GM23338 (cell line): ENCODE measurements at regions not wholly inside any gene's neighbourhood (a gene's known extent, or its start where the extent isn't known, plus 50 kb on each side); places are given as distances from the start of the nearest gene placed in this dataset.

Source experiments
- ATAC-seq: fragments of 200-7000 bp; cut with Tn5 transposase; 3 replicates; pipeline ENCODE4 v1.9.1; 2020
- DNase-seq: peaks from one replicate; pipeline ENCODE4 v3.0.0-alpha.2; 2015; ENCODE audit warnings: low spot score
- H2AFZ ChIP-seq: fragments of 200-600 bp; sonication (generic); 2 replicates; pipeline ENCODE4 v1.8.0; 2016; ENCODE audit warnings: antibody characterized with exemption, mild to moderate bottlenecking, moderate library complexity
- H3F3A ChIP-seq: fragments of 200-600 bp; sonication (generic); replicated peaks from 2 replicates; pipeline ENCODE4 v1.8.0; 2017; ENCODE audit warnings: antibody characterized with exemption, mixed run types, low read depth
- H3K27ac ChIP-seq: fragments of 200-600 bp; sonication (generic); 2 replicates; pipeline ENCODE4 v1.6.1; 2016; ENCODE audit warnings: low read depth
- H3K27me3 ChIP-seq: fragments of 200-600 bp; sonication (generic); 2 replicates; pipeline ENCODE4 v1.8.0; 2016; ENCODE audit warnings: mild to moderate bottlenecking, mixed run types, moderate library complexity; ENCODE audit not compliant: insufficient read depth
- H3K36me3 ChIP-seq: fragments of 200-600 bp; sonication (generic); 2 replicates; pipeline ENCODE4 v1.8.0; 2016; ENCODE audit warnings: mild to moderate bottlenecking; ENCODE audit not compliant: insufficient read depth
- H3K4me1 ChIP-seq: fragments of 200-600 bp; sonication (generic); 2 replicates; pipeline ENCODE4 v1.8.0; 2016; ENCODE audit warnings: mild to moderate bottlenecking, moderate library complexity; ENCODE audit not compliant: insufficient read depth
- H3K4me2 ChIP-seq: fragments of 200-600 bp; sonication (generic); 2 replicates; pipeline ENCODE4 v1.7.1; 2017; ENCODE audit warnings: mixed run types
- H3K4me3 ChIP-seq: fragments of 200-600 bp; sonication (generic); 2 replicates; pipeline ENCODE4 v1.6.1; 2016; ENCODE audit warnings: mixed run types
- H3K79me2 ChIP-seq: fragments of 200-600 bp; sonication (generic); replicated peaks from 2 replicates; pipeline ENCODE4 v1.8.0; 2017; ENCODE audit warnings: mild to moderate bottlenecking; ENCODE audit not compliant: insufficient read depth
- H3K9me2 ChIP-seq: fragments of 200-600 bp; sonication (generic); 2 replicates; pipeline ENCODE4 v1.8.0; 2017; ENCODE audit not compliant: insufficient read depth
- H4K20me1 ChIP-seq: fragments of 200-600 bp; sonication (generic); replicated peaks from 2 replicates; pipeline ENCODE4 v1.8.0; 2017; ENCODE audit warnings: mild to moderate bottlenecking; ENCODE audit not compliant: insufficient read depth
- H3K27ac Mint-ChIP-seq: 2 replicates; pipeline ENCODE4 v1.8.0; 2020; ENCODE audit warnings: inconsistent platforms, mild to moderate bottlenecking, moderate library complexity, mixed read lengths
- H3K27me3 Mint-ChIP-seq: 3 replicates; pipeline ENCODE4 v1.8.0; 2022; ENCODE audit warnings: low read depth, mild to moderate bottlenecking, moderate library complexity, mixed read lengths, inconsistent platforms; ENCODE audit not compliant: insufficient read depth, poor library complexity
- H3K36me3 Mint-ChIP-seq: 3 replicates; pipeline ENCODE4 v1.8.0; 2021; ENCODE audit warnings: low read depth, mild to moderate bottlenecking, inconsistent platforms, moderate library complexity, mixed read lengths
- H3K4me1 Mint-ChIP-seq: 3 replicates; pipeline ENCODE4 v1.8.0; 2020; ENCODE audit warnings: mild to moderate bottlenecking, inconsistent platforms, mixed read lengths
- H3K4me3 Mint-ChIP-seq: 3 replicates; pipeline ENCODE4 v1.8.0; 2021; ENCODE audit warnings: moderate library complexity, mild to moderate bottlenecking, inconsistent platforms, mixed read lengths
- H3K9me3 Mint-ChIP-seq: 3 replicates; pipeline ENCODE4 v1.8.0; 2020; ENCODE audit warnings: moderate library complexity, mild to moderate bottlenecking, inconsistent platforms, mixed read lengths
- CREB1 ChIP-seq: fragments of 250-450 bp; sonication (Bioruptor Pico); IDR thresholded peaks from 2 replicates; pipeline ENCODE4 v1.5.0; 2020; ENCODE audit warnings: low read depth, mild to moderate bottlenecking, moderate library complexity
- EZH2 ChIP-seq: fragments of 200-600 bp; sonication (generic); IDR thresholded peaks from one replicate; pipeline ENCODE4 v1.8.0; 2017; ENCODE audit warnings: antibody characterized with exemption, mild to moderate bottlenecking, low read depth; ENCODE audit not compliant: unreplicated experiment
- EZH2phosphoT487 ChIP-seq: fragments of 200-600 bp; sonication (generic); IDR thresholded peaks from one replicate; pipeline ENCODE4 v1.8.1; 2018; ENCODE audit warnings: antibody characterized with exemption; ENCODE audit not compliant: unreplicated experiment
- JUNB ChIP-seq: IDR thresholded peaks from one replicate; pipeline ENCODE4 v1.6.1; 2016; ENCODE audit warnings: antibody characterized with exemption; ENCODE audit not compliant: unreplicated experiment
- NANOG ChIP-seq: IDR thresholded peaks from 2 replicates; pipeline ENCODE4 v1.6.1; 2016; ENCODE audit warnings: antibody characterized with exemption, borderline replicate concordance
- POLR2AphosphoS5 ChIP-seq: IDR thresholded peaks from 2 replicates; pipeline ENCODE4 v1.6.1; 2016; ENCODE audit warnings: antibody characterized with exemption, low read depth
- ZNF114 ChIP-seq: fragments of 250-450 bp; sonication (Bioruptor Pico); IDR thresholded peaks from 2 replicates; pipeline ENCODE4 v1.5.0; 2020; ENCODE audit warnings: mild to moderate bottlenecking, moderate library complexity
- ZNF462 ChIP-seq: fragments of 250-450 bp; sonication (Bioruptor Pico); IDR thresholded peaks from 2 replicates; pipeline ENCODE4 v1.5.0; 2020; ENCODE audit warnings: mild to moderate bottlenecking, moderate library complexity
- TF ChIP-seq, protein P1 (sequence below), 2 experiments: fragments of 200-600 bp in 1 of 2; sonication (generic) in 1 of 2; conservative IDR thresholded peaks; 2 replicates each; pipeline versions ENCODE4 v1.5.1 to v1.6.1; 2016 to 2017; ENCODE audit warnings: antibody characterized with exemption in 2 of 2, low read depth in 2 of 2, mild to moderate bottlenecking in 2 of 2, moderate library complexity in 1 of 2

- TF ChIP-seq EZH2phosphoT487: no peak
Observed at GRCh38 chr18:64254399-64255093, 105.7 kb upstream of the LINC00305 start (continued).

DNA sequence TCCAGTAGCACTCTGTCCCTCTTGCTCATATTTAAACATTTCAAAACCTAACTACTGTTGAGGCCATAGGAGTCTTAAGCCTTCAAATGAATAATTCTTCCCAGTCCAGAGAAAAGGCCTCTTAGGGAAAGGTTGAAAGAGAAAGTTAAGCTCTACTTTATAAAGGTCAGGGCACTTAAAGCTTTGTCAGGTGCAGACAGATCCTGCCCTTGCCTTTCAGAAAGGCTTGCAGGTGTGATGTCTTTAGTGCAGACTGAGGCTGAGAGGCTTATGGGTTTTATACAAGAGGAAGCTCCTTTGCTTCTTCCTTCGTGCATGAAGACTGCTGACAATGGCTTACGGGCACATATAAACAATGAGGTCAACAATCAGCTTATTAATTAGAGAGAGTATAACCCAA is 105.0 kb upstream of the LINC00305 start:
- no peak overlapping the region for H3K4me3 ChIP-seq
- no peaks in the 10 kb centered on the region for H4K20me1 ChIP-seq
- no peaks in the 10 kb centered on the region for H3K9me2 ChIP-seq
- H2AFZ ChIP-seq: peak overlapping the region; percentile 64; the same call in 1 of the 2 replicates
- Mint-ChIP-seq H3K9me3 (peaks cover 2% of the 10 kb centered on the region; the same call in 2 of the 3 replicates), H3K4me1 (peaks cover 2% of the 10 kb centered on the region; the same call in 1 of the 3 replicates), H3K27ac (no peak overlapping the region), H3K27me3 (no peaks in the 10 kb centered on the region), H3K4me3 (no peak overlapping the region), H3K36me3 (no peaks in the 10 kb centered on the region; the same call in 2 of the 3 replicates)
- H3K27me3 ChIP-seq: no peaks in the 10 kb centered on the region
- no peak for TF ChIP-seq EZH2phosphoT487
- no peak for TF ChIP-seq ZNF114 (CRISPR knock-in tag)
- no peak for TF ChIP-seq JUNB
- no peak for TF ChIP-seq CREB1 (CRISPR knock-in tag)
- H3K4me1 ChIP-seq: no peaks in the 10 kb centered on the region
- H3K4me2 ChIP-seq: no peak overlapping the region
- DNase-seq: no peak
- no peaks in the 10 kb centered on the region for H3K79me2 ChIP-seq
- no peak overlapping the region for H3K27ac ChIP-seq
- H3F3A ChIP-seq: no peaks in the 10 kb centered on the region
- no peaks in the 10 kb centered on the region for H3K36me3 ChIP-seq
- no peak for ATAC-seq

- no peaks in the 10 kb centered on the region for H3K27me3 ChIP-seq
- Mint-ChIP-seq H3K27ac (no peak overlapping the region), H3K4me3 (no peak overlapping the region), H3K36me3 (no peaks in the 10 kb centered on the region; the same call in 2 of the 3 replicates), H3K9me3 (peaks cover 2% of the 10 kb centered on the region; the same call in 2 of the 3 replicates), H3K4me1 (peaks cover 2% of the 10 kb centered on the region; the same call in 1 of the 3 replicates), H3K27me3 (no peaks in the 10 kb centered on the region)
- ATAC-seq: no peak
- no peak for DNase-seq
- H2AFZ ChIP-seq: 0 out of 2 replicates have a peak overlapping the region, but pooled peaks have one; percentile 64
- no peak overlapping the region for H3K4me2 ChIP-seq
- H3K9me2 ChIP-seq: no peaks in the 10 kb centered on the region
- no peaks in the 10 kb centered on the region for H4K20me1 ChIP-seq
- H3K79me2 ChIP-seq: no peaks in the 10 kb centered on the region
- H3K4me1 ChIP-seq: no peaks in the 10 kb centered on the region
- H3K36me3 ChIP-seq: no peaks in the 10 kb centered on the region
- H3K4me3 ChIP-seq: no peak overlapping the region
- no peaks in the 10 kb centered on the region for H3F3A ChIP-seq
- H3K27ac ChIP-seq: no peak overlapping the region
- TF ChIP-seq NANOG (no peak), EZH2 (no peak), ZNF114 (CRISPR knock-in tag) (no peak), ZNF462 (CRISPR knock-in tag) (no peak), CREB1 (CRISPR knock-in tag) (no peak), POLR2AphosphoS5 (no peak)
- TF ChIP-seq, protein P1, sequence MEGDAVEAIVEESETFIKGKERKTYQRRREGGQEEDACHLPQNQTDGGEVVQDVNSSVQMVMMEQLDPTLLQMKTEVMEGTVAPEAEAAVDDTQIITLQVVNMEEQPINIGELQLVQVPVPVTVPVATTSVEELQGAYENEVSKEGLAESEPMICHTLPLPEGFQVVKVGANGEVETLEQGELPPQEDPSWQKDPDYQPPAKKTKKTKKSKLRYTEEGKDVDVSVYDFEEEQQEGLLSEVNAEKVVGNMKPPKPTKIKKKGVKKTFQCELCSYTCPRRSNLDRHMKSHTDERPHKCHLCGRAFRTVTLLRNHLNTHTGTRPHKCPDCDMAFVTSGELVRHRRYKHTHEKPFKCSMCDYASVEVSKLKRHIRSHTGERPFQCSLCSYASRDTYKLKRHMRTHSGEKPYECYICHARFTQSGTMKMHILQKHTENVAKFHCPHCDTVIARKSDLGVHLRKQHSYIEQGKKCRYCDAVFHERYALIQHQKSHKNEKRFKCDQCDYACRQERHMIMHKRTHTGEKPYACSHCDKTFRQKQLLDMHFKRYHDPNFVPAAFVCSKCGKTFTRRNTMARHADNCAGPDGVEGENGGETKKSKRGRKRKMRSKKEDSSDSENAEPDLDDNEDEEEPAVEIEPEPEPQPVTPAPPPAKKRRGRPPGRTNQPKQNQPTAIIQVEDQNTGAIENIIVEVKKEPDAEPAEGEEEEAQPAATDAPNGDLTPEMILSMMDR (conservative IDR thresholded peaks at IDR 0.05; ENCODE audit: low read depth in 2 of 2): no peak
Observed at GRCh38 chr18:64253222-64253621, 104.3 kb upstream of the LINC00305 start.
